ENCODE measurements at regions not wholly inside any gene's neighbourhood (a gene's known extent, or its start where the extent isn't known, plus 50 kb on each side); places are given as distances from the start of the nearest gene placed in this dataset.

DNA sequence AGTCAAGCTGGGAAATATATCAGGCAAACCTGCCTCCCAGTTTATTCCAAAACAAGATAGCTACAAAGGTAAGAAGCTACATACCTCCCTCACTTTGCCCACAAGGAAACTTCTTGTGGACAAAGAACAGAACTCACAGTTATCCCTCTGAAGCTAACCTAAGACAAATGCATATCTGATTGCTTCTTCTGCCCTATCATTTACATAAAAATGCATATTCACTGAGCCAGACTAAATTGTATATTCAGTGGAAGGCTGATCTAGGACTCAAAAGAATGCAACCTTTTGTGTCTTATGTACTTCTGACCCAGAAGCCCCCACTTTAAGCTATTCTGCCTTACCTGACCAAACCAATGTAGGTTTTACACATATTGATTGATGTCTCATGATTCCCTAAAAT, 276.8 kb downstream of the HTR1A start:
- H3K27ac Mint-ChIP-seq, result no peak overlapping the region

DNA sequence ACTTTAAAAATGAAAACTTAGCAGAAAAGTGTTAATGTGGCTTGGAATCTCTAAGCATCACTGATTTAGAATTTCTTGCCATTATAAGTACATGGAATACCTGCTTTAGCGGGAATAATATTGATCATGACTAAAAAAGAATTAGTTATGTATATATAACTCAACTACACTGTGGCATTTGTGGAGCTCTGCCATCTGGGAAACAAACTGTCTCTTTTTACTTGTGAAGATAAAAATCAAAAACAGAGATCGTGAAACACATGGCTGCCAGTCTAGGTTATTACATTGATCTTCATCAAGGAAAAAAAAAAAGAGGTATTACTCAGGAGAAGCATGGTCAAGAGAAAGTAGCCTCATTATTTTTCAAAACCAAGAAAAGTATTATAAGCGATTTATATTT, 287.4 kb downstream of the HTR1A start:
- H3K9me3 Mint-ChIP-seq, result peaks cover 7% of the 10 kb centered on the region
- no peaks in the 10 kb centered on the region for H3K4me1 Mint-ChIP-seq (ENCODE audit: low read depth)
- H3K27ac Mint-ChIP-seq, result no peak overlapping the region
- H3K27me3 Mint-ChIP-seq, result no peaks in the 10 kb centered on the region
- no peak overlapping the region for H3K4me3 Mint-ChIP-seq
- H3K36me3 Mint-ChIP-seq (ENCODE audit: low read depth), result no peaks in the 10 kb centered on the region

More for the DNA sequence above, 276.8 kb downstream of the HTR1A start:
- no peaks in the 10 kb centered on the region for H3K36me3 Mint-ChIP-seq (ENCODE audit: low read depth)
- no peaks in the 10 kb centered on the region for H3K27me3 Mint-ChIP-seq
- no peaks in the 10 kb centered on the region for H3K4me1 Mint-ChIP-seq (ENCODE audit: low read depth)
- H3K4me3 Mint-ChIP-seq, result no peak overlapping the region
- peaks cover 2% of the 10 kb centered on the region for H3K9me3 Mint-ChIP-seq

DNA sequence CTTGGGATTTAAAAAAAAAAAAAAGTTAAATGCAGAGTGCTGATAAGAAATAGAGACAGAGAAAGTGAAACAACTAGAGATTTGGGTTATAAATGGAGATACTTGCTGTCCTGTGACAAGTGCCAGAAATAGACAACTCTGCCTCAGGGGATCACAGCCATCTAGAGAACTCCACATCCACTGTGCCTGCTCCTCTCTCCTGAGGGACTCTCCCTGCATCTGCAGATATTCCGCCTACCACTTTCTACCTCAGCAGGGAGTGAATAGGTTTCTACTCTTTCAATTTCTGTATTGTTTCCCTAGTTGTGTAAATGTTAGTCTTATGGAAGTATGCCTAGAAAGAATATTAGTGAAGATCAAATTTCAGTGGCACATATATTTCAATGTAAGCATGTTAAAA, 307.2 kb downstream of the HTR1A start:
- Mint-ChIP-seq H3K4me1 (ENCODE audit: low read depth) (no peaks in the 10 kb centered on the region), H3K9me3 (peaks cover 5% of the 10 kb centered on the region), H3K27ac (no peak overlapping the region), H3K27me3 (no peaks in the 10 kb centered on the region), H3K4me3 (no peak overlapping the region), H3K36me3 (ENCODE audit: low read depth) (no peaks in the 10 kb centered on the region)

DNA sequence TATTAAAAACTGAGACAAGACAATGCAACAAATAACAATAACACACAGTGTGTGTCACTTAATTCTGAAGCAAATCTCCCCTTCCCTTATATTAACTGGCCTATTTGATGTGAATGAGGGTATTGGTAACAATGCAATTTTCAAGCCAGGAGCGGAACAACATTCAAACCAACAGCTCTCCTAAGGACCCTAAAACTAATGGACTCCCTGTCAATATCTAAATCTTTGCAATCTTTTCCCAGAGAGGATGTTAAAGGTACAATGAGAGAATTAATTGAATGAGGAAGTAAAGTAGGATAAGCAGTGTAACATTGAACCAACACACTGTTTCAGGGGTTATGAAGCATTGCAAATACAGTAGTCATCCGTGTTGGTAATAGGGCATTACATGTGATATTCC, 311.7 kb downstream of the HTR1A start:
- Mint-ChIP-seq H3K27me3 (no peaks in the 10 kb centered on the region), H3K4me3 (no peak overlapping the region), H3K9me3 (peaks cover 8% of the 10 kb centered on the region), H3K36me3 (ENCODE audit: low read depth) (no peaks in the 10 kb centered on the region), H3K4me1 (ENCODE audit: low read depth) (no peaks in the 10 kb centered on the region), H3K27ac (no peak overlapping the region)

DNA sequence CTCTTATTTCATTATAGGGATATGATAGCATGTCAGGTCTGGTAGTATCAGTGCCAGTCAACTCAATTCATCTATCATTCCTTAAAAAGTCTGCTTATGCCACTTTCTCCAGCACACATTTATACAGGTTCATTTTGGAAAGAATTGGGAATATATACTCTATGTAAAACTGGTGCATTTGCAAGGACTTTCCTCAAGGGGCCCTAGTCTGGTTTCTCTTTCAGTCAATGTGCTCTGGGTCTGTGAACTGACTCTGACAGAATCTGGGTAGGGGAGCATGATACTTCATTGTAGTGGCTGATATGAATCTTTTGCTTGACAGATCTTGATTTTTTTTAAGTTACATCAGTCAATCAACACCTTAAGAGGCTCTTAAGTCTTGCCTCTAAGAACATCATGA, 313.9 kb downstream of the HTR1A start:
- H3K36me3 Mint-ChIP-seq (ENCODE audit: low read depth), result no peaks in the 10 kb centered on the region
- H3K4me3 Mint-ChIP-seq, result no peak overlapping the region
- H3K27ac Mint-ChIP-seq, result no peak overlapping the region
- H3K4me1 Mint-ChIP-seq (ENCODE audit: low read depth), result no peaks in the 10 kb centered on the region
- H3K27me3 Mint-ChIP-seq, result no peaks in the 10 kb centered on the region
- peaks cover 8% of the 10 kb centered on the region for H3K9me3 Mint-ChIP-seq

DNA sequence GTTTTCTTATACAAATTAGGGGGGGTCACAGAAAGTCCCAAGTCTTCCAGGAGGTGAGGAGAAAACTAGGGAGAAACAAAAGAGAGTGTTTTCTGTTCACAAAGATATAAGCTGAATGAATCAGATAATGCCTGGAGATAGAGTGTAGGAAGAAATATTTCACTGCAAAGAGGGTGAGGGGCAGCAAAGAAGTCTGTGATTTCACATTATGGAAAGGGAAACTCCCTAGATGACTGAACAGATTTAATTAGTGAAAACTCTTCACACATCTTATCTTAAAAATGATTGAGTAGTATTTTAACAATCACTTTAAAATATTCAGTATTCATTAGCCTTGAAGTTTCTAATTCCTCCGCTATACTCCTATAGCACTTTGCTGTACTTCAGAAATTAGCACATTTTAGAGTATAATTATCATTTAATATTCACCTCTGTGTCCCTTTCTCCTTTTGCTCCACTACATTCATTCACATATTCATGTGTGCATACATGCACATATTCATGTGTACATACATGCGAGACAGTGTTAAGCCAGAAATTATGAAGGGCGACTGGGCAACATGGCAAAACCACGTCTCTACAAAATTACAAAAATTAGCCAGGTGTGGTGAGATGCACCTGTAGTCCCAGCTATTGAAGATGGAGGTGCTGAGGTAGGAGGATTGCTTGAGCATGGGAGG, 332.2 kb downstream of the HTR1A start:
- Mint-ChIP-seq H3K27ac (no peak overlapping the region), H3K4me1 (ENCODE audit: low read depth) (no peaks in the 10 kb centered on the region), H3K27me3 (no peaks in the 10 kb centered on the region), H3K9me3 (peaks cover 15% of the 10 kb centered on the region), H3K4me3 (no peak overlapping the region), H3K36me3 (ENCODE audit: low read depth) (no peaks in the 10 kb centered on the region)

DNA sequence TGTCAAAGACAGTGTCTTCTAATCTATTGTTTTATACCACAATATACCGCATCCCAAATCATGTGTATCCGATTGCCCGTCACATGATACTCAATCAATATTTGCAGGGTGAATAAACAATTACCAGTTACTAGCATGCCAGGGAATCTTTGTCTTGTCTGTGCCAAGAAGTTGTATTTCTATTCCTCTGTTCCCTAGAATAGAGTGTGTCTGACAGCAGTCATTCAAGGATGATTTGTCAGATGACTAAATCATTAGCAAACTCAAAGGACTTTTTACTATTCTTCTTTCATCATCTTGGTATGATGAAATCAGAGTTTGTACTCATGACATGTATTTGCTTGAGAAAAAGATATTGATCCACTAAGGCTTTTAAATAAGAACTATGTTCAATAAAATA, 348.8 kb downstream of the HTR1A start:
- H3K27me3 Mint-ChIP-seq, result no peaks in the 10 kb centered on the region
- H3K9me3 Mint-ChIP-seq, result peaks cover 11% of the 10 kb centered on the region
- no peak overlapping the region for H3K4me3 Mint-ChIP-seq
- H3K27ac Mint-ChIP-seq, result no peak overlapping the region
- H3K4me1 Mint-ChIP-seq (ENCODE audit: low read depth), result no peaks in the 10 kb centered on the region
- H3K36me3 Mint-ChIP-seq (ENCODE audit: low read depth), result no peaks in the 10 kb centered on the region

DNA sequence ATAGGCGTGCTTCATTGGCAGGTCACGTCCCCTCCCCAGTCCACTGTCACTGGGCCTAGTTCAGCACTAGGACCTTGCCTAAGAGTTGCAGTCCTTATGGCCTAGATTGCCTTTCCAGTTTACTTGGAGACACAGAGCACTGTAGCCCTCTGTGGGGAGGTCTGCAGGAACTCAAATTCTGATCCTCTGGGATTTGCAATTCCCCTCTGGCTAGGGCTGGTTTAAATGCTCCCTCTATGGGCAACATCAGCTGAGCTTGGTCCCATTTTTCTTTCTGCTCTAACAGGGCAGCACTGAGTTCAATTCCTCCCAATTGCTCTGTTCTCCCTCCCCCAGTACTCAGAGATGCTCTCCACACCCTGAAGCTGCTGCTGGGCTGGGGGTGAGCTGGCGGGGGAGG, 358.2 kb downstream of the HTR1A start:
- Mint-ChIP-seq H3K4me1 (ENCODE audit: low read depth) (no peaks in the 10 kb centered on the region), H3K4me3 (no peak overlapping the region), H3K36me3 (ENCODE audit: low read depth) (no peaks in the 10 kb centered on the region), H3K9me3 (peaks cover 10% of the 10 kb centered on the region), H3K27me3 (no peaks in the 10 kb centered on the region), H3K27ac (no peak overlapping the region)

DNA sequence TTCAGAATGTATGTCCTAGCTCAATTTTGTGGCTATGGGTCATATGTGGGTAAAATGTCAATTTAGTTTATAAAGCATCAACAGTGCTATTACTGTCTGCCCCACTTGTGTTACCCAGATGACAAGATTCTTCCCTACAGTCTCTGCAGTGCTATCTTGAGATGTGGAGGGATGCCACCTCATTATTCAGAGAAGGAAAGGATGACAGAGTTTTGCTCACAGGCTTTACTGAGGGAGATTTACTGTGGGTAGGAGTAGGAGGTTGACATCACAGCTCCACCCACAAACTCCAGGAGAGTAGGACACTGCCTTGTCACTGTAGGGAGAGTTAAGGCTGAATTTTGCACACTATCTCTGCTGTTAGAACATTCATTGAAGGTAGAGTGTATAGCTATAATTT, 359.3 kb downstream of the HTR1A start:
- Mint-ChIP-seq H3K9me3 (peaks cover 10% of the 10 kb centered on the region), H3K27ac (no peak overlapping the region), H3K4me3 (no peak overlapping the region), H3K27me3 (no peaks in the 10 kb centered on the region), H3K36me3 (ENCODE audit: low read depth) (no peaks in the 10 kb centered on the region), H3K4me1 (ENCODE audit: low read depth) (no peaks in the 10 kb centered on the region)

DNA sequence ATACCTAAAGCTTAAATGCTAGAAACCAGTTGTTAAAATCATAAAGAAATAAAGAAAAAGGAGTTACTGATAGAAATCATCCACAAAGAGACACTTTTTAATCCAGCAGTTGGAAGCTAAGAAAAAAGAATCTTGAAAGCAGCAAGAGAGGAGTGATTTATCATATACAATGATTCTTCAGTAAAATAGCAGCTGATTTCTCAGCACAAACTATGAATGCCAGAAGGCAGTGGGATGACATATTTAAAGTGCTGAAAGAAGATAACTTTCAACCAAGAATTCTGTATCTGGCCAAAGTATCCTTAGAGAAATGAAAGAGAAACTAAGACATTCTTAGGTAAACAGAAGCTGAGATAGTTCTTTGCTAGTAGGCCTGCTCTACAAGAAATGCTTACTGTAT, 366.0 kb downstream of the HTR1A start:
- Mint-ChIP-seq H3K27me3 (no peaks in the 10 kb centered on the region), H3K9me3 (peaks cover 8% of the 10 kb centered on the region), H3K4me1 (ENCODE audit: low read depth) (no peaks in the 10 kb centered on the region), H3K4me3 (no peak overlapping the region), H3K36me3 (ENCODE audit: low read depth) (no peaks in the 10 kb centered on the region), H3K27ac (no peak overlapping the region)

DNA sequence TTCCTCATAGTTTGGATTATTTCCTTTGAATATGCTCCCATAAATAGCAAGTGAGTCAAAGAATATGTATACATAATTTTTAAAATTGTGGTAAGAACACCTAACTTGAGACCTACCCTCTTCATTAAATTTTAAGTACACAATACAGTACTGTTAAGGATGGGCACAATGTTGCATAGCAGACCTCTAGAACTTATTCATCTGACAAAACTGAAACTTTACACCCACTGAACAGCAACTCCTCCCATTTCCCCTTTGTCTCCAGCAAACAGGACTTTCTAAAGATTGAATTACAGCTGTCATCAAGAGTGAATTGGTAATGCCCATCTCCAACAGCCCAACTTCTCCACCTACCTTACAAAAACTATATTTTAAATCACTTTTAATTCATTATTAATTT, 388.9 kb downstream of the HTR1A start:
- no peaks in the 10 kb centered on the region for H3K4me1 Mint-ChIP-seq (ENCODE audit: low read depth)
- H3K27me3 Mint-ChIP-seq, result no peaks in the 10 kb centered on the region
- H3K9me3 Mint-ChIP-seq, result no peaks in the 10 kb centered on the region
- H3K27ac Mint-ChIP-seq, result no peak overlapping the region
- H3K36me3 Mint-ChIP-seq (ENCODE audit: low read depth), result no peaks in the 10 kb centered on the region
- H3K4me3 Mint-ChIP-seq, result no peak overlapping the region

DNA sequence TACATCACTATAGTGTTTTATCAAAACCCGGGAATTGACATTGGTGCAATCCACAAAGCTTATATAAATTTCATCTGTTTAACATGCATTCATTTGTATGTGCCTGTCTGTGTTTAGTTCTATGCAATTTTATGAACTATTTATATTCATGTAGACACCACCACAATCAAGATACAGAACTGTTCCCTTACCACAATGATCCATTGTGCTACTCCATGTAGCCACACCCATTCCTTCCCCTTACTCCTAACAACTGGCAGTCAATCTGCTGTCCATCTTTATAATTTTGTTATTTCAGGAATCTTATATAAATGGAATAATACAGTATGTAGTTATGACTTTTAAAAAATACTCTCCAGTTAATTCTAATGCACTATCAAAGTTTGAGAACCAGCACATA, 389.5 kb downstream of the HTR1A start:
- Mint-ChIP-seq H3K27ac (no peak overlapping the region), H3K4me1 (ENCODE audit: low read depth) (no peaks in the 10 kb centered on the region), H3K27me3 (no peaks in the 10 kb centered on the region), H3K9me3 (no peaks in the 10 kb centered on the region), H3K4me3 (no peak overlapping the region), H3K36me3 (ENCODE audit: low read depth) (no peaks in the 10 kb centered on the region)

DNA sequence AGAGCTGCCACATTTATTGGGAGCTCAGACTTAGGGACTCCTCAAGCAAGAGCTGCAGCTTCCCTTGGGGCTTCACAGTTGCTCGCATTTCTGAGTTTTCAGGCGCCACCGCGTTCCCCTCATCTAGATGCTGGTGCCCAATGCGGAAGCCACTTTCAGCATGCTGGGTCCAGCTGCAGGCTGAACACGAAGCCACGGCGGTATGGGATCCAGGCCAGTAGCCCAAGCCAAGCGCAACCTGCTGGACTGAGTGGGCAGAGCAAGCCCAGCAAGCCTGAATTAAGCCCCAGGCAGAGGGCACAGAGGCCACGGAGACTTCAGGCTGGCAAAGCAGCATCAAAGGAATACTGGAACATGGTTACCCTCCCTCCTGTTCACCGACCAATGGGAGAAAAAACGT, 391.5 kb downstream of the HTR1A start:
- H3K27me3 Mint-ChIP-seq, result no peaks in the 10 kb centered on the region

DNA sequence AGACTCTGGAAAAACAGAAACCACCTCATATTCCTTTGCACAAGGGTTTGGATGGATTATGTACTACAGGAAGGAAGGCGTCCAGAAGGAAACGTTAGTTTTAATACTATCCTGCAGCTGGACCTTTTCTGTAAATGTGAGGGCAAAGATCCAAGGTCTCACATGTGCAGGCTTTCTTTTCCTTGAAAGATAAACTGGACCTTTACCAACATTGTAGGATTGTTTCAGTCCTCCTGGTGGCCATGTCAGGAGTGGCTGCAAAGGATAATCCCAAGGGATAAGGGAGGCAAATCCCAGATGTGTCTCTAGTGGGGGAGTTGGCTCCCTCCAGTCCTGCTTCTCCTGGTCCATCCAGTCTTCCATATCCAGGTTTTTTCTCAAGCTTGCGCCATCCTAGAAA, 397.5 kb downstream of the HTR1A start:
- Mint-ChIP-seq H3K4me3 (no peak overlapping the region), H3K9me3 (peaks cover 4% of the 10 kb centered on the region), H3K27ac (no peak overlapping the region), H3K27me3 (no peaks in the 10 kb centered on the region), H3K4me1 (ENCODE audit: low read depth) (no peaks in the 10 kb centered on the region), H3K36me3 (ENCODE audit: low read depth) (no peaks in the 10 kb centered on the region)

More for the DNA sequence above, 391.5 kb downstream of the HTR1A start:
- Mint-ChIP-seq H3K27ac (no peak overlapping the region), H3K9me3 (no peaks in the 10 kb centered on the region), H3K4me1 (ENCODE audit: low read depth) (no peaks in the 10 kb centered on the region), H3K4me3 (no peak overlapping the region), H3K36me3 (ENCODE audit: low read depth) (no peaks in the 10 kb centered on the region)

DNA sequence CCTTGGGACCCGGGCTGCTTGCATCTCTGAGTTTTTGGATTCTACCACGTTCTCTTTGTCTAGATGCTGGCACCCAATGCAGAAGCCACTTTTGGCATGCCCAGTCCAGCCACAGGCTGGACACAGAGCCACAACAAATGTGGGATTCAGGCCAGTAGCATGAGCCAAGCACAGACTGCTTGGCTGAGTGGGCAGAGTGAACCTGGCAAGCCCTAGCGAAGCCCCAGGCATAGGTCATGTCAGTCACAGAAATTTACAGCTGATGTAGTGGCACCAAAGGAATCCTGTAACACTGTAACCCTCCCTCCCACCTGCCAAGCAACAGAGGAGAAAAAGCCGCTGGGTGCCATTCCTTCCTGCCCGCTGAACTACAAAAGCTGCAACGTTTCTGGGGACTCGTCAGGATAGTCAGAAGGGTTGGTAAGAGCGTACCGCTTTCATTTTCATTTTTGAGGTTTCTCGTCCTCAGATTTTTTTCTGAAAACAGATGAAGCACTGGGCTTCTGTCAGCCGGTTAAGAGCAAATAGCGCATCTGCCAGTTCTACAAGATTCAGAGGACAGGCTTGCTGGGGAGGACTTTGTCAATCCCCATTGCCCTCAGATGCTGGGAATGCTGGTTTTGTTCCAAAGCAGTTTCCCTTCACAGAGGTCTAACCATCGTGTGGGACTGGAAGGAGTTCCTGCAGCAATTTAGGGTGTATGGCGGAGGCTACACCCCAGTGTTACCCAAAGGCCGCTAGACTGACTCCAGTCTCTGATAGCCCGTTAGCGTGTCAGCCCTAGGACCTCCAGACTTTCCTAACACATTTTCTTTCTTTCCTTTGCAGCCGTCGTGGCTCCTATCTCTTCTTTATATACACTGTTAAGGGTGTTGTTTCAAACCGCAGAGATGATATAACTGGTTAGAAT, 399.0 kb downstream of the HTR1A start:
- peaks cover 4% of the 10 kb centered on the region for H3K9me3 Mint-ChIP-seq
- H3K36me3 Mint-ChIP-seq (ENCODE audit: low read depth), result no peaks in the 10 kb centered on the region
- no peak overlapping the region for H3K4me3 Mint-ChIP-seq
- no peaks in the 10 kb centered on the region for H3K27me3 Mint-ChIP-seq
- H3K27ac Mint-ChIP-seq, result no peak overlapping the region
- no peaks in the 10 kb centered on the region for H3K4me1 Mint-ChIP-seq (ENCODE audit: low read depth)
